H9 (cell line): ENCODE measurements at regions not wholly inside any gene's neighbourhood (a gene's known extent, or its start where the extent isn't known, plus 50 kb on each side); places are given as distances from the start of the nearest gene placed in this dataset.

Source experiments
- DNase-seq: peaks from one replicate; pipeline ENCODE4 v3.0.0-alpha.2; 2017
- H2AFZ ChIP-seq: one replicate; pipeline ENCODE4 v1.6.1; 2013; ENCODE audit warnings: mild to moderate bottlenecking, low read length, control low read depth, moderate library complexity
- H2AK5ac ChIP-seq: 2 replicates; pipeline ENCODE4 v1.6.1; 2013; ENCODE audit warnings: low read length, control low read depth, mixed read lengths; ENCODE audit not compliant: insufficient read length
- H2BK120ac ChIP-seq: one replicate; pipeline ENCODE4 v1.6.1; 2013; ENCODE audit warnings: low read depth, mild to moderate bottlenecking, low read length, control low read depth, inconsistent platforms; ENCODE audit not compliant: poor library complexity, severe bottlenecking
- H2BK12ac ChIP-seq: 2 replicates; pipeline ENCODE4 v1.6.1; 2013; ENCODE audit warnings: low read length, control low read depth, mixed read lengths, low read depth; ENCODE audit not compliant: insufficient read length
- H2BK15ac ChIP-seq: 2 replicates; pipeline ENCODE4 v1.6.1; 2013; ENCODE audit warnings: low read depth, low read length, control low read depth
- H2BK20ac ChIP-seq: one replicate; pipeline ENCODE4 v1.6.1; 2013; ENCODE audit warnings: low read depth, mild to moderate bottlenecking, low read length, control low read depth, inconsistent platforms; ENCODE audit not compliant: poor library complexity, severe bottlenecking
- H2BK5ac ChIP-seq: 2 replicates; pipeline ENCODE4 v1.6.1; 2013; ENCODE audit warnings: low read length, control low read depth, mixed read lengths; ENCODE audit not compliant: insufficient read length
- H3K14ac ChIP-seq: 2 replicates; pipeline ENCODE4 v1.6.1; 2013; ENCODE audit warnings: low read length, control low read depth; ENCODE audit not compliant: insufficient read depth
- H3K18ac ChIP-seq: 2 replicates; pipeline ENCODE4 v1.6.1; 2013; ENCODE audit warnings: low read depth, mild to moderate bottlenecking, mixed read lengths, low read length, control low read depth; ENCODE audit not compliant: insufficient read length
- H3K23ac ChIP-seq: 2 replicates; pipeline ENCODE4 v1.6.1; 2013; ENCODE audit warnings: low read length, control low read depth, mixed read lengths, low read depth; ENCODE audit not compliant: insufficient read length
- H3K23me2 ChIP-seq: 2 replicates; pipeline ENCODE4 v1.6.1; 2013; ENCODE audit warnings: low read depth, mild to moderate bottlenecking, mixed read lengths, low read length, control low read depth; ENCODE audit not compliant: insufficient read length, poor library complexity, severe bottlenecking
- H3K27ac ChIP-seq: 2 replicates; pipeline ENCODE4 v1.5.1; 2013; ENCODE audit warnings: low read length, control low read depth, mixed read lengths, low read depth; ENCODE audit not compliant: insufficient read length
- H3K27me3 ChIP-seq: 2 replicates; pipeline ENCODE4 v1.6.1; 2013; ENCODE audit warnings: low read length, control low read depth, inconsistent platforms; ENCODE audit not compliant: insufficient read depth
- H3K4ac ChIP-seq: 2 replicates; pipeline ENCODE4 v1.6.1; 2013; ENCODE audit warnings: low read depth, mild to moderate bottlenecking, control low read depth, inconsistent platforms, low read length, moderate library complexity
- H3K4me1 ChIP-seq: 2 replicates; pipeline ENCODE4 v1.6.1; 2013; ENCODE audit warnings: low read length, control low read depth, inconsistent platforms; ENCODE audit not compliant: insufficient read depth
- H3K4me2 ChIP-seq: 2 replicates; pipeline ENCODE4 v1.6.1; 2013; ENCODE audit warnings: low read length, control low read depth, mixed read lengths; ENCODE audit not compliant: insufficient read length, insufficient read depth
- H3K56ac ChIP-seq: 2 replicates; pipeline ENCODE4 v1.6.1; 2013; ENCODE audit warnings: low read depth, mild to moderate bottlenecking, mixed read lengths, low read length, control low read depth; ENCODE audit not compliant: insufficient read length
- H3K79me1 ChIP-seq: 2 replicates; pipeline ENCODE4 v1.6.1; 2013; ENCODE audit warnings: low read depth, mild to moderate bottlenecking, moderate library complexity, low read length, control low read depth, inconsistent platforms; ENCODE audit not compliant: insufficient read depth, poor library complexity, severe bottlenecking
- H3K79me2 ChIP-seq: 2 replicates; pipeline ENCODE4 v1.6.1; 2013; ENCODE audit warnings: low read length, control low read depth, inconsistent platforms; ENCODE audit not compliant: insufficient read depth
- H3K9ac ChIP-seq: 2 replicates; pipeline ENCODE4 v1.6.1; 2013; ENCODE audit warnings: low read length, control low read depth, mixed read lengths; ENCODE audit not compliant: insufficient read length; ENCODE audit errors: extremely low read depth
- H3K9me3 ChIP-seq: one replicate; pipeline ENCODE4 v1.6.1; 2013; ENCODE audit warnings: low read depth, low read length, inconsistent platforms; ENCODE audit not compliant: control insufficient read depth
- H3T11ph ChIP-seq: one replicate; pipeline ENCODE4 v1.6.1; 2013; ENCODE audit warnings: mild to moderate bottlenecking, low read length, control low read depth, inconsistent platforms
- H4K20me1 ChIP-seq: one replicate; pipeline ENCODE4 v1.6.1; 2013; ENCODE audit not compliant: control insufficient read depth, insufficient read length, insufficient read depth
- H4K5ac ChIP-seq: 2 replicates; pipeline ENCODE4 v1.6.1; 2013; ENCODE audit warnings: low read depth, mild to moderate bottlenecking, mixed read lengths, low read length, control low read depth; ENCODE audit not compliant: insufficient read length
- H4K8ac ChIP-seq: replicated peaks from 2 replicates; pipeline ENCODE4 v1.6.1; 2013; ENCODE audit warnings: low read length, control low read depth, mixed read lengths, low read depth; ENCODE audit not compliant: insufficient read length
- H4K91ac ChIP-seq: 2 replicates; pipeline ENCODE4 v1.6.1; 2013; ENCODE audit warnings: low read depth, mild to moderate bottlenecking, moderate library complexity, mixed read lengths, low read length, control low read depth; ENCODE audit not compliant: insufficient read length
- H3K27ac Mint-ChIP-seq, 3 experiments: 2 replicates in 2 of 3; 3 replicates in 1 of 3; pipeline ENCODE4 v1.8.0; 2020 to 2021; ENCODE audit warnings: mixed read lengths in 3 of 3, mild to moderate bottlenecking in 1 of 3, moderate library complexity in 1 of 3
- H3K27me3 Mint-ChIP-seq: 2 replicates; pipeline ENCODE4 v1.8.0; 2021; ENCODE audit warnings: low read depth, mild to moderate bottlenecking, moderate library complexity, mixed read lengths
- H3K36me3 Mint-ChIP-seq, 3 experiments: 2 replicates in 2 of 3; 3 replicates in 1 of 3; pipeline ENCODE4 v1.8.0; 2020 to 2021; ENCODE audit warnings: low read depth in 3 of 3, mixed read lengths in 3 of 3; ENCODE audit not compliant: insufficient read depth in 1 of 3
- H3K4me1 Mint-ChIP-seq, 2 experiments: 2 replicates each; pipeline ENCODE4 v1.8.0; 2020; ENCODE audit warnings: mixed read lengths in 2 of 2
- H3K4me3 Mint-ChIP-seq, 2 experiments: 2 replicates in 1 of 2; 3 replicates in 1 of 2; pipeline ENCODE4 v1.8.0; 2020 to 2021; ENCODE audit warnings: mild to moderate bottlenecking in 2 of 2, mixed read lengths in 2 of 2, moderate library complexity in 1 of 2
- H3K9me3 Mint-ChIP-seq, 2 experiments: 2 replicates in 1 of 2; 3 replicates in 1 of 2; pipeline ENCODE4 v1.8.0; 2020; ENCODE audit warnings: mild to moderate bottlenecking in 2 of 2, mixed read lengths in 2 of 2, moderate library complexity in 1 of 2
- TF ChIP-seq, protein P1 (sequence below): fragments of 200-600 bp; sonication (generic); conservative IDR thresholded peaks from 3 replicates; pipeline ENCODE4 v1.8.0; 2021; ENCODE audit warnings: antibody characterized with exemption, mild to moderate bottlenecking

DNA sequence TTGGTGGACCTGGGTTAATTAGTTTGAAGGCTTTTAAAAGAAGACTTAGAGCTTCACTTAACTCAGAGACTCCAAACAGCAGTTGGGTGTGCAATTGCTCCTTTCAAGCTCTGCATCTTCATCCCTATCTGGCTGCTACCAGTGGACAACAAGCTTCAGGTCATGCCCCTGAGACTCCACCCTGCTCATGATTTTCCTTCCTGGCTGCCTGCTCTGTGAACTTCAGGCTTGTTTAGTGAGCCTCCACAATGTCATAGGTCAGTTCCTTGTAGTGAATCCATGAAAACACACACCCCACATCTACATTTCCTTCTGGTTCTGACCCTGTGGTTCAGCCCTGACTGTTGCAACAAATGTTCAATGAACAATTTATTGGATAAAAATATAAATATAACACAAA is 61.1 kb upstream of the MARCKS start:
- Mint-ChIP-seq H3K4me1 (no peaks in the 10 kb centered on the region), H3K27ac (no peak overlapping the region), H3K9me3 (no peaks in the 10 kb centered on the region), H3K36me3 (no peaks in the 10 kb centered on the region; a peak in 1 of 7 replicates), H3K4me3 (no peak overlapping the region; a peak in 1 of 5 replicates), H3K27me3 (no peaks in the 10 kb centered on the region; the same call in 1 of the 2 replicates)
- H4K8ac ChIP-seq = no peak overlapping the region
- no peak overlapping the region for H3K27ac ChIP-seq
- H3K23ac ChIP-seq = no peak overlapping the region
- TF ChIP-seq, protein P1, sequence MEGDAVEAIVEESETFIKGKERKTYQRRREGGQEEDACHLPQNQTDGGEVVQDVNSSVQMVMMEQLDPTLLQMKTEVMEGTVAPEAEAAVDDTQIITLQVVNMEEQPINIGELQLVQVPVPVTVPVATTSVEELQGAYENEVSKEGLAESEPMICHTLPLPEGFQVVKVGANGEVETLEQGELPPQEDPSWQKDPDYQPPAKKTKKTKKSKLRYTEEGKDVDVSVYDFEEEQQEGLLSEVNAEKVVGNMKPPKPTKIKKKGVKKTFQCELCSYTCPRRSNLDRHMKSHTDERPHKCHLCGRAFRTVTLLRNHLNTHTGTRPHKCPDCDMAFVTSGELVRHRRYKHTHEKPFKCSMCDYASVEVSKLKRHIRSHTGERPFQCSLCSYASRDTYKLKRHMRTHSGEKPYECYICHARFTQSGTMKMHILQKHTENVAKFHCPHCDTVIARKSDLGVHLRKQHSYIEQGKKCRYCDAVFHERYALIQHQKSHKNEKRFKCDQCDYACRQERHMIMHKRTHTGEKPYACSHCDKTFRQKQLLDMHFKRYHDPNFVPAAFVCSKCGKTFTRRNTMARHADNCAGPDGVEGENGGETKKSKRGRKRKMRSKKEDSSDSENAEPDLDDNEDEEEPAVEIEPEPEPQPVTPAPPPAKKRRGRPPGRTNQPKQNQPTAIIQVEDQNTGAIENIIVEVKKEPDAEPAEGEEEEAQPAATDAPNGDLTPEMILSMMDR = no peak
- no peak overlapping the region for H3T11ph ChIP-seq
- H3K27me3 ChIP-seq = no peaks in the 10 kb centered on the region
- H3K18ac ChIP-seq = no peak overlapping the region
- no peak overlapping the region for H4K91ac ChIP-seq
- H3K4ac ChIP-seq = no peak overlapping the region
- no peak overlapping the region for H3K4me2 ChIP-seq
- H2BK5ac ChIP-seq = no peak overlapping the region
- no peak overlapping the region for H2AFZ ChIP-seq
- no peak overlapping the region for H2BK120ac ChIP-seq
- no peak overlapping the region for H3K56ac ChIP-seq
- no peak overlapping the region for H3K9ac ChIP-seq
- no peak overlapping the region for H2AK5ac ChIP-seq
- H3K9me3 ChIP-seq = no peaks in the 10 kb centered on the region
- no peak overlapping the region for H2BK12ac ChIP-seq
- H2BK15ac ChIP-seq = no peak overlapping the region
- H3K4me1 ChIP-seq = no peaks in the 10 kb centered on the region
- no peaks in the 10 kb centered on the region for H3K79me1 ChIP-seq
- no peak overlapping the region for H2BK20ac ChIP-seq
- no peaks in the 10 kb centered on the region for H3K23me2 ChIP-seq
- no peak overlapping the region for H3K14ac ChIP-seq
- H4K5ac ChIP-seq = no peak overlapping the region
- no peaks in the 10 kb centered on the region for H3K79me2 ChIP-seq
- H4K20me1 ChIP-seq = no peaks in the 10 kb centered on the region
- DNase-seq = no peak
